ENCODE measurements at regions not wholly inside any gene's neighbourhood (a gene's known extent, or its start where the extent isn't known, plus 50 kb on each side); places are given as distances from the start of the nearest gene placed in this dataset.

DNA sequence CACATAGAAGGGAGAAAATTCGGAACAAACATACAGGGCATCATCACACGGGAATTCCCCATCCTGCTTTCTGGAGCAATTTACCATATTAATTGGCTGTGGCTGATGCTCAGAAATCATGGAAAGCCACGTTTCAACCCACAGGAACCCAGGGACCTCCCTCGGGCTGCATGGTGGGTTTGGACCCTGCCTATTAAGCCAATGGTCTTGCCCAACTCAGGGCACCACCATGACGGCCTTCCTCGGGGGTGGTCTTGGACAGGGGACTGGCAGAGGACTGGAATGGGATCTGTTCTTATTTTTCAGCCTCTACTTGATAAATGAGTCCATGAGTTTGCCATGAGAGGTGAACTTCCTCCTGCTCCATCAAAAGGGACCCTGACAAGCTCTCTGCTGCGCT is 374.0 kb downstream of the SHANK2 start:
- Histone ChIP-seq H3K36me3 (ENCODE audit: low read depth) (no peaks in the 10 kb centered on the region), H3K79me2 (ENCODE audit: low read depth) (no peaks in the 10 kb centered on the region), H4K20me1 (ENCODE audit: insufficient read depth) (peaks cover 3% of the 10 kb centered on the region), H3K9me2 (ENCODE audit: insufficient read depth) (no peaks in the 10 kb centered on the region), H2AFZ (no peak overlapping the region), H3K27ac (no peak overlapping the region), H3K4me1 (replicated peaks; ENCODE audit: insufficient read depth) (no peaks in the 10 kb centered on the region), H3K4me2 (no peak overlapping the region), H3K4me3 (no peak overlapping the region), H3K9me3 (ENCODE audit: insufficient read depth, low read depth) (no peaks in the 10 kb centered on the region), H3K27me3 (ENCODE audit: insufficient read depth, low read depth) (no peaks in the 10 kb centered on the region), H3F3A (ENCODE audit: insufficient read depth, low read depth) (no peaks in the 10 kb centered on the region)
- BruUV-seq (replicated peaks), result no TSS peak
- POLR2A ChIA-PET (ENCODE audit: unreplicated experiment), result no interaction called here
- no peak for DNase-seq
- CTCF ChIA-PET, result no interaction called here
- TF ChIP-seq, protein P1, sequence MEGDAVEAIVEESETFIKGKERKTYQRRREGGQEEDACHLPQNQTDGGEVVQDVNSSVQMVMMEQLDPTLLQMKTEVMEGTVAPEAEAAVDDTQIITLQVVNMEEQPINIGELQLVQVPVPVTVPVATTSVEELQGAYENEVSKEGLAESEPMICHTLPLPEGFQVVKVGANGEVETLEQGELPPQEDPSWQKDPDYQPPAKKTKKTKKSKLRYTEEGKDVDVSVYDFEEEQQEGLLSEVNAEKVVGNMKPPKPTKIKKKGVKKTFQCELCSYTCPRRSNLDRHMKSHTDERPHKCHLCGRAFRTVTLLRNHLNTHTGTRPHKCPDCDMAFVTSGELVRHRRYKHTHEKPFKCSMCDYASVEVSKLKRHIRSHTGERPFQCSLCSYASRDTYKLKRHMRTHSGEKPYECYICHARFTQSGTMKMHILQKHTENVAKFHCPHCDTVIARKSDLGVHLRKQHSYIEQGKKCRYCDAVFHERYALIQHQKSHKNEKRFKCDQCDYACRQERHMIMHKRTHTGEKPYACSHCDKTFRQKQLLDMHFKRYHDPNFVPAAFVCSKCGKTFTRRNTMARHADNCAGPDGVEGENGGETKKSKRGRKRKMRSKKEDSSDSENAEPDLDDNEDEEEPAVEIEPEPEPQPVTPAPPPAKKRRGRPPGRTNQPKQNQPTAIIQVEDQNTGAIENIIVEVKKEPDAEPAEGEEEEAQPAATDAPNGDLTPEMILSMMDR (conservative IDR thresholded peaks at IDR 0.05), result no peak
- no peak for TF ChIP-seq EZH2 (IDR thresholded peaks at IDR 0.05; ENCODE audit: low read depth)
- intact Hi-C loops (cut with micrococcal nuclease; ENCODE audit: unreplicated experiment), result no loop called here

DNA sequence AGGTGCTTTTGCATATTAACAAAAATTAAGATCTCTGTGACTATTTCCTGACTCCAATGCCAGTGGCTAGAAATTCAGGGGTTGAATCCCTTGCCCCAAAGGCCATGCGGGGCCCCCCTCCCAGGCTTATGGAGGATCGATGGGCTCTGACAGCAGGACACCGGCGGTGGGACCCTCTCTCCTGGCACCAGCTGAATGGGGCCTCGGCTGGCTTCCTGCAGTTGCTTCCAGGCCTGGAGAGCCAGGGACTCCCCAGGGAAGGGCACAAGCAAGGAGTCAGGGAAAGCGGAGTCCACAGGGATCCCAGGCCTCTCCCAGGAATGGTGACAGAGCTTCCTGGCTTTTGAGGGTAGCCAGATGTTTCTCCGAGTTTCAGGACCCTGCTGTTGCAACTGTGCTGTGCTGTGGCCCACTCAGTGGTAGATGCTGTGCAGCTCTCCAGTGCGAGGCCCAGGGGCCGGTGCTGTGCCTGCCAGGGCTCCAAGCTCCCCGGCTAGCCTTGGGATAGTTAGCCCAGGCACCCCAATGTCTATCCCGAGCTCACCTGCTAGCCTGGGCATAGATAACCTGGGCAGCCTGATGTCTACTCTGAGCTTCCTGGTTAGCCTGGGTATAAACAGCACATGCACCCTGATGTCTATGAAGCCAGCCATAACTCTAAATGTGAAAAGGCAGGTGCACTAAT is 372.6 kb downstream of the SHANK2 start:
- intact Hi-C loops (cut with micrococcal nuclease; ENCODE audit: unreplicated experiment), result no loop called here
- H3K27ac ChIP-seq, result no peak overlapping the region
- H3K9me3 ChIP-seq (ENCODE audit: insufficient read depth, low read depth), result no peaks in the 10 kb centered on the region
- no peak for TF ChIP-seq EZH2 (IDR thresholded peaks at IDR 0.05; ENCODE audit: low read depth)
- TF ChIP-seq, protein P1 (conservative IDR thresholded peaks at IDR 0.05), result no peak
- H3K36me3 ChIP-seq (ENCODE audit: low read depth), result no peaks in the 10 kb centered on the region
- H3K79me2 ChIP-seq (ENCODE audit: low read depth), result no peaks in the 10 kb centered on the region
- BruUV-seq (replicated peaks), result no TSS peak
- peaks cover 3% of the 10 kb centered on the region; the same call in 1 of the 2 replicates for H4K20me1 ChIP-seq (ENCODE audit: insufficient read depth)
- ChIA-PET POLR2A (ENCODE audit: unreplicated experiment) (interaction anchor here (0.6 kb wide), 1 partner anchor 1325 kb away, joined by 29 read pairs; no protein-coding TSS in a partner anchor), CTCF (no interaction called here)
- DNase-seq, result no peak
- H3K4me1 ChIP-seq (replicated peaks; ENCODE audit: insufficient read depth), result no peaks in the 10 kb centered on the region
- no peak overlapping the region for H3K4me3 ChIP-seq
- H3F3A ChIP-seq (ENCODE audit: insufficient read depth, low read depth), result no peaks in the 10 kb centered on the region
- no peaks in the 10 kb centered on the region for H3K27me3 ChIP-seq (ENCODE audit: insufficient read depth, low read depth)
- no peak overlapping the region for H2AFZ ChIP-seq
- no peak overlapping the region for H3K4me2 ChIP-seq
- H3K9me2 ChIP-seq (ENCODE audit: insufficient read depth), result no peaks in the 10 kb centered on the region

DNA sequence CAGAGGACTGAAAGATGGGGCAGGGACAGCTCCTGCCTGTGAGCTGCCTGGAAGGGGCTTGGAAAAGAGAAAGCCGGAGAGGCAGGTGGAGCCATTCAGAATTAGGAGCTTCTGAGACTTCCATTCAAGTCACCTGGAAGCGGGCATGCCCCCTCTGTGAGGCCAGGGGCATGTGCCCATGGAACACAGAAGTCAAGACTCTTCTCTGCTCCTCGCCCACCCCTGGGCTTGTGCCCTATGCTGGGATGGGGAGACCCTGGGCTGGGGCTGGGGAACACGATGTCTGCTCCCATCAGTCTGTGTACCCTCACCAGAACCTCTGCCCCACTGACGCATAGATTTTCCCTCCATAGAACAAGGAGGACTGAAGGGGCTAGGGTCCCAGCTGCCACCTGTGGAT is 372.0 kb downstream of the SHANK2 start:
- DNase-seq, result no peak
- Histone ChIP-seq H3F3A (ENCODE audit: insufficient read depth, low read depth) (no peaks in the 10 kb centered on the region), H4K20me1 (ENCODE audit: insufficient read depth) (peaks cover 1% of the 10 kb centered on the region; the same call in 1 of the 2 replicates), H3K36me3 (ENCODE audit: low read depth) (no peaks in the 10 kb centered on the region), H3K27me3 (ENCODE audit: insufficient read depth, low read depth) (no peaks in the 10 kb centered on the region), H3K4me2 (no peak overlapping the region), H3K9me3 (ENCODE audit: insufficient read depth, low read depth) (no peaks in the 10 kb centered on the region), H3K79me2 (ENCODE audit: low read depth) (no peaks in the 10 kb centered on the region), H3K4me1 (replicated peaks; ENCODE audit: insufficient read depth) (no peaks in the 10 kb centered on the region), H2AFZ (no peak overlapping the region), H3K27ac (no peak overlapping the region), H3K4me3 (no peak overlapping the region), H3K9me2 (ENCODE audit: insufficient read depth) (no peaks in the 10 kb centered on the region)
- intact Hi-C loops (cut with micrococcal nuclease; ENCODE audit: unreplicated experiment), result no loop called here
- TF ChIP-seq, protein P1 (conservative IDR thresholded peaks at IDR 0.05), result no peak
- no peak for TF ChIP-seq EZH2 (IDR thresholded peaks at IDR 0.05; ENCODE audit: low read depth)
- POLR2A ChIA-PET (ENCODE audit: unreplicated experiment), result no interaction called here
- no TSS peak for BruUV-seq (replicated peaks)
- CTCF ChIA-PET, result no interaction called here
